ENCODE measurements at regions not wholly inside any gene's neighbourhood (a gene's known extent, or its start where the extent isn't known, plus 50 kb on each side); places are given as distances from the start of the nearest gene placed in this dataset.

DNA sequence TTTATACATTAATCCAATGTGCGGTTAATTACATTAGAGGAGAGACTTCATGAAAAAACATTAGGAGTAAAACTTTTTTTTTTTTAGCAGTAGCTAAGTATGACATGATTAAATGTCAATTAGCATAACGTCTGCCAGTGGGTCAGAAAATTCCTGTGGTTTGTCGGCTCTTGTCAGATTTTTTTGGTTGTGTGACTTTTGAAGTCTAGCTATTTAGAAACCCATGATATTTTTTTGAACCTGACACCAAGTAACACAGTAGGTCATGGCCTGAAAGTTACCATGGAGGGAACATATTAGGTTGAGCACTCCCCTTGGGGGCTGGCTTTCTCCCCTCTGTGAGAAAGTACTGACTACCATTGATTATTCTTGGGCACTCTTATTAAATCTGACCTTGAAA, 84.8 kb upstream of the ALDH1A1 start:
- no peak for DNase-seq (ENCODE audit: extremely low read depth, low read depth)
- H3K4me3 ChIP-seq (replicated peaks; ENCODE audit: low read depth, low read length), result no peak overlapping the region
- TF ChIP-seq, protein P1, sequence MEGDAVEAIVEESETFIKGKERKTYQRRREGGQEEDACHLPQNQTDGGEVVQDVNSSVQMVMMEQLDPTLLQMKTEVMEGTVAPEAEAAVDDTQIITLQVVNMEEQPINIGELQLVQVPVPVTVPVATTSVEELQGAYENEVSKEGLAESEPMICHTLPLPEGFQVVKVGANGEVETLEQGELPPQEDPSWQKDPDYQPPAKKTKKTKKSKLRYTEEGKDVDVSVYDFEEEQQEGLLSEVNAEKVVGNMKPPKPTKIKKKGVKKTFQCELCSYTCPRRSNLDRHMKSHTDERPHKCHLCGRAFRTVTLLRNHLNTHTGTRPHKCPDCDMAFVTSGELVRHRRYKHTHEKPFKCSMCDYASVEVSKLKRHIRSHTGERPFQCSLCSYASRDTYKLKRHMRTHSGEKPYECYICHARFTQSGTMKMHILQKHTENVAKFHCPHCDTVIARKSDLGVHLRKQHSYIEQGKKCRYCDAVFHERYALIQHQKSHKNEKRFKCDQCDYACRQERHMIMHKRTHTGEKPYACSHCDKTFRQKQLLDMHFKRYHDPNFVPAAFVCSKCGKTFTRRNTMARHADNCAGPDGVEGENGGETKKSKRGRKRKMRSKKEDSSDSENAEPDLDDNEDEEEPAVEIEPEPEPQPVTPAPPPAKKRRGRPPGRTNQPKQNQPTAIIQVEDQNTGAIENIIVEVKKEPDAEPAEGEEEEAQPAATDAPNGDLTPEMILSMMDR (IDR thresholded peaks at IDR 0.05; ENCODE audit: low read depth, low read length, missing control alignments), result no peak

DNA sequence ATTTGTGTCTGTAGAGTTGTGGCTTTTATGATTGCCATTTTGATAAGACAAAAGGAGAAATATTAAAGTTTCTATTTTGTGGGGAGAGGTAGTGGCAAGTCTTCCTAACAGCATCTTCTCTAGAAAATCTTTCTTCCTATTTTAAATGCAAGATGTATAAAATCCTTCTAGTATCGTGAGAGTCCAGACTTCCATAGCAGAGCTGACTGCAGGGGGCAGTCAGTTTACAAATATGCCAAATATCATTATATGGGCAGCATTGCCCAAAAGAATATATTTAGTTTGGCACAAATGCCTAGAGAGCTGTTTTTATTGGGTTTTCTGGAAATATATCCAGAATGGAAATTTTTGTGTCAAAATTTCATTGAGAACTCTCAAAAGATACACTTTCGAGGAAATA, 82.1 kb upstream of the ALDH1A1 start:
- TF ChIP-seq, protein P1 (IDR thresholded peaks at IDR 0.05; ENCODE audit: low read depth, low read length, missing control alignments), result no peak
- H3K4me3 ChIP-seq (replicated peaks; ENCODE audit: low read depth, low read length), result no peak overlapping the region

DNA sequence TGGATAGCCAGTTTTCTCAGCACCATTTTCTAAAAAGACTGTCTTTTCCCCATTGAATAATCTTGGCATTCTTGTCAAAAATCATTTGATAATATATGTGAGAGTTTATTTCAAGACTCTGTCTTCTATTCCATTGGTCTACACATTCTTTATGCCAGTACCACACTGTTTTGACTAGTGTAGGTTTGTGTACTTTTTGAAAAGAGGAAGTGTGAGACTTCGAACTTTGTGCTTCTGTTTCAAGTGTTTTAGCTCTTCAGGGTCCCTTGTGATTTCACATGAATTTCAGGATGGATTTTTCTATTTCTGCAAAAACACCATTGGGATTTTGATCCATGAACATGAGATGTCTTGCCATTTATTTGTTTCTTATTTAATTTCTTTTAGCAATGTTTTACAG, 78.5 kb upstream of the ALDH1A1 start:
- TF ChIP-seq, protein P1 (IDR thresholded peaks at IDR 0.05; ENCODE audit: low read depth, low read length, missing control alignments), result no peak
- H3K4me3 ChIP-seq (replicated peaks; ENCODE audit: low read depth, low read length), result no peak overlapping the region
- DNase-seq (ENCODE audit: extremely low read depth, low read depth), result no peak

More for the DNA sequence above, 82.1 kb upstream of the ALDH1A1 start:
- no peak for DNase-seq (ENCODE audit: extremely low read depth, low read depth)

DNA sequence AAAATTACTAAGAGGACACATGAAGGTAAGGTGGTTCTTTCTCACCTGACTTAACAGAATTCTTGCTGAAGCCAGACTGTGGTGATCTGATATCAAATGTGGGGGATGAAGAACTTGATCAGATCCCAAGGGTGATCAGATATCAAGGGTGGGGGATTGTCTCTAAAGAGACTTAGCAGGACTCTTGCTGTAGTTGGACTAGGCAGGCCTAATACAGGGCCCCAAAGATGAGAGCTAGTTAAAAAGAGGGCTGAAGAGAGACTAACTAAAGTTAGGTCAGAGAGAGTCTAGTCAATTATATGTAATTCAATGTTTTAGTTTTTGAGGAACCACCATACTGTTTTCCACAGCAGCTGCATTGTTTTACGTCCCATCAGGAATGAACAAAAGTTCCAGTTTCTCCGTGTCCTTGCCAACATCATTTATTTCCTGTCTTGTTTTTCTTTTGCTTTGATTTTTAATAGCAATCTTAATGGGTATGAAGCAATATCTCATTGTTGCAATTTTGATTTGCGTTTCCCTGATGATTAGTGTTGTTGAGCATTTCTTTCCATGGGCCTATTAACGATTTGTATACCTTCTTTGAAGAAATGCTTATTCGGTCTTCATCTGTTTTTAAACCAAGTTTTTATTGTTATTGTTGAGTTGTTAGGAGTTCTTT, 77.6 kb upstream of the ALDH1A1 start:
- TF ChIP-seq, protein P1 (IDR thresholded peaks at IDR 0.05; ENCODE audit: low read depth, low read length, missing control alignments), result no peak
- H3K4me3 ChIP-seq (replicated peaks; ENCODE audit: low read depth, low read length), result no peak overlapping the region
- DNase-seq (ENCODE audit: extremely low read depth, low read depth), result no peak

DNA sequence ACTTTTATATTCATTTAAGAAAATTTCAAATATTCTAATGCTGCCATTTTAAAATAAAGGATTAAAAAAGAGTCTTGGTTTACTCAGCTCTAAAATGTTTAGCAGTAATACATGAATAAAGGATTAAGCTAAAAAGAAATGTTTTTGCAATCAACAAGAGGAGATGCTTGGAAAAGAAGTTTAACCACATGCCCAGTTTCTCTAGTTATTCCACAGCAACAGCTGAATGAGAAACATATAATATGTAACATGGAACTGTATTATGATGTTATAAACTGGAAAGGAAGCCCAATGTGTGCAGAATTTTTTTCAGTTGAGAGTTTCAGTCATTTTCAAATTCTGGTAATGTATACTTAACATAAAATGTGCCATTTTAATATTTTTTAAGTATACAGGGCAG, 76.5 kb upstream of the ALDH1A1 start:
- no peak overlapping the region for H3K4me3 ChIP-seq (replicated peaks; ENCODE audit: low read depth, low read length)
- DNase-seq (ENCODE audit: extremely low read depth, low read depth), result no peak
- TF ChIP-seq, protein P1 (IDR thresholded peaks at IDR 0.05; ENCODE audit: low read depth, low read length, missing control alignments), result no peak

DNA sequence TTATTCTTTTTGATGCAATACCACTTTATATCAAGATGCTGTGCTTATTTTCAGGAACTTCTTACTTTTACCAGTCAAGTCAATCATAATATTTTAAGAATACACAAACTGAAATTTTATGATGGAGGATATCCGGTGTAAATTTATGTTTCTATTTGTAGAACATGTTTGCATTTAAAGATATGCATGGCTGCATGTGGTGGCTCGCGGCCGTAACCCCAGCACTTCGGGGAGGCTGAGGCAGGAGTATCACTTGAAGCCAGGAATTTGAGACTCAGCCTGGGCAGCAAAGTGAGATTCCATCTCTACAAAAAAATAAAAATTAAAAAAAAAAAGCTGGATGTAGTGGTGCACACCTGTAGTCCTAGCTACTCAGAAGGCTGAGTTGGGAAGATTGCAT, 73.5 kb upstream of the ALDH1A1 start:
- DNase-seq (ENCODE audit: extremely low read depth, low read depth), result no peak
- TF ChIP-seq, protein P1 (IDR thresholded peaks at IDR 0.05; ENCODE audit: low read depth, low read length, missing control alignments), result no peak
- H3K4me3 ChIP-seq (replicated peaks; ENCODE audit: low read depth, low read length), result no peak overlapping the region

DNA sequence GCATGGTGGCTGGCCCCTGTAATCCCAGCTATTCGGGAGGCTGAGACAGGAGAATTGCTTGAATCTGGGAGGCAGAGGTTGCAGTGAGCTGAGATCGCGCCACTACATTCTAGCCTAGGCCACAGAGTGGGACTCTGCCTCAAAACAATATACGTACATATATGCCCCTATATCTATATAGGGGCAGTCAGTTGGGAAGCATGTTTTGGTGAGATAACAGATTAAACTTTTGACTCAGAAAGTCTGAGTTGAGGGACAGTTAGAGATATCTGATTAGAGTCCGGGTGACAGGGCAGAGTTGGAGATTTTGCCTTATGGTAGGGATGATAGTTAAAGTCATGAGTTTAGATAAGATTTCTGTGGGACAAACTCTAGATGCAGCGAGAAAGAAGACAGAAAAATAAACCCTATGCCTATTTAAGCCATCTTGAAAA, 71.8 kb upstream of the ALDH1A1 start:
- TF ChIP-seq, protein P1 (IDR thresholded peaks at IDR 0.05; ENCODE audit: low read depth, low read length, missing control alignments), result no peak
- no peak for DNase-seq (ENCODE audit: extremely low read depth, low read depth)
- H3K4me3 ChIP-seq (replicated peaks; ENCODE audit: low read depth, low read length), result no peak overlapping the region
